Testis (tissue), 2 donors: ENCODE measurements at regions not wholly inside any gene's neighbourhood (a gene's known extent, or its start where the extent isn't known, plus 50 kb on each side); places are given as distances from the start of the nearest gene placed in this dataset.

ENCODE experiments used
- CTCF ChIP-seq, 3 experiments: fragments of 450-650 bp in 2 of 3; fragments of 200-600 bp in 1 of 3; sonication (generic) in 1 of 3; IDR thresholded peaks; one replicate each; pipeline ENCODE4 v1.5.1; 2016 to 2019; ENCODE audit warnings: antibody characterized with exemption in 3 of 3, mild to moderate bottlenecking in 2 of 3, moderate library complexity in 1 of 3
- POLR2A ChIP-seq: fragments of 450-650 bp; IDR thresholded peaks from one replicate; pipeline ENCODE4 v1.6.1; 2017; ENCODE audit warnings: antibody characterized with exemption, mild to moderate bottlenecking, moderate library complexity

GRCh38 chr15:38789566-38789965, 225.0 kb upstream of the RASGRP1 start:
- TF ChIP-seq CTCF (IDR thresholded peaks at IDR 0.05) (no peak), POLR2A (no peak)
